Neural cell (in vitro differentiated cells): ENCODE measurements at regions not wholly inside any gene's neighbourhood (a gene's known extent, or its start where the extent isn't known, plus 50 kb on each side); places are given as distances from the start of the nearest gene placed in this dataset.

Experiments used
- H2AFZ ChIP-seq: fragments of 200-600, 300-800 bp; sonication (generic), shearing (Covaris generic); 2 replicates; pipeline ENCODE4 v1.6.0; 2014; ENCODE audit warnings: low read depth, mild to moderate bottlenecking, antibody characterized with exemption, low read length, moderate library complexity
- H3F3A ChIP-seq: fragments of 200-600 bp; shearing (Covaris generic); 2 replicates; pipeline ENCODE4 v1.6.1; 2016; ENCODE audit warnings: mild to moderate bottlenecking, moderate library complexity, mixed read lengths, antibody characterized with exemption, low read length; ENCODE audit not compliant: insufficient read depth, poor library complexity, severe bottlenecking
- H3K27ac ChIP-seq: fragments of 200-600, 300-800 bp; sonication (generic), shearing (Covaris generic); 2 replicates; pipeline ENCODE4 v1.5.1; 2014; ENCODE audit warnings: mild to moderate bottlenecking, low read length, moderate library complexity
- H3K27me3 ChIP-seq: fragments of 300-800, 200-600 bp; sonication (generic), shearing (Covaris generic); 2 replicates; pipeline ENCODE4 v1.6.0; 2014; ENCODE audit warnings: mild to moderate bottlenecking, low read depth, low read length, moderate library complexity; ENCODE audit not compliant: insufficient read depth
- H3K36me3 ChIP-seq: fragments of 300-800, 200-600 bp; sonication (generic), shearing (Covaris generic); 2 replicates; pipeline ENCODE4 v1.5.1; 2014; ENCODE audit warnings: mild to moderate bottlenecking, antibody characterized with exemption, low read length, moderate library complexity; ENCODE audit not compliant: insufficient read depth
- H3K4me2 ChIP-seq: fragments of 300-800, 200-600 bp; sonication (generic), shearing (Covaris generic); 2 replicates; pipeline ENCODE4 v1.6.0; 2014; ENCODE audit warnings: mild to moderate bottlenecking, low read length
- H3K4me3 ChIP-seq: fragments of 300-800, 200-600 bp; sonication (generic), shearing (Covaris generic); 2 replicates; pipeline ENCODE4 v1.5.1; 2014; ENCODE audit warnings: mild to moderate bottlenecking, low read length, moderate library complexity
- H3K79me2 ChIP-seq: fragments of 200-600 bp; shearing (Covaris generic); replicated peaks from 2 replicates; pipeline ENCODE4 v1.6.0; 2014; ENCODE audit warnings: mild to moderate bottlenecking, low read length, moderate library complexity; ENCODE audit not compliant: insufficient read depth
- H3K9ac ChIP-seq: fragments of 300-800, 200-600 bp; sonication (generic), shearing (Covaris generic); 2 replicates; pipeline ENCODE4 v1.6.1; 2016; ENCODE audit warnings: mild to moderate bottlenecking, low read length, mixed read lengths
- H3K9me2 ChIP-seq: fragments of 200-600 bp; shearing (Covaris generic); 2 replicates; pipeline ENCODE4 v1.6.1; 2016; ENCODE audit warnings: mild to moderate bottlenecking, low read length, mixed read lengths; ENCODE audit not compliant: insufficient read depth
- H3K9me3 ChIP-seq: fragments of 200-600, 300-800 bp; sonication (generic), shearing (Covaris generic); 2 replicates; pipeline ENCODE4 v1.6.1; 2016; ENCODE audit warnings: mild to moderate bottlenecking, mixed run types, low read length, moderate library complexity, mixed read lengths
- H4K20me1 ChIP-seq: fragments of 200-600 bp; shearing (Covaris generic); 2 replicates; pipeline ENCODE4 v1.6.1; 2016; ENCODE audit warnings: mild to moderate bottlenecking, mixed run types; ENCODE audit not compliant: insufficient read depth
- CTCF ChIP-seq: fragments of 450-650 bp; IDR thresholded peaks from 2 replicates; pipeline ENCODE4 v1.5.1; 2014; ENCODE audit warnings: antibody characterized with exemption, mild to moderate bottlenecking, moderate library complexity; ENCODE audit not compliant: poor library complexity, severe bottlenecking
- EP300 ChIP-seq: fragments of 450-650 bp; conservative IDR thresholded peaks from 2 replicates; pipeline ENCODE4 v1.6.1; 2014; ENCODE audit warnings: antibody characterized with exemption, mild to moderate bottlenecking, moderate library complexity; ENCODE audit not compliant: poor library complexity, severe bottlenecking
- EZH2 ChIP-seq: fragments of 200-600, 300-800 bp; shearing (Covaris generic), sonication (generic); IDR thresholded peaks from 2 replicates; pipeline ENCODE4 v1.6.1; 2014; ENCODE audit warnings: antibody characterized with exemption, low read length, borderline replicate concordance, mild to moderate bottlenecking; ENCODE audit not compliant: insufficient read depth, poor library complexity, severe bottlenecking
- MXI1 ChIP-seq: fragments of 450-650 bp; conservative IDR thresholded peaks from 2 replicates; pipeline ENCODE4 v1.6.1; 2014; ENCODE audit warnings: antibody characterized with exemption, mild to moderate bottlenecking; ENCODE audit not compliant: poor library complexity, severe bottlenecking
- POLR2AphosphoS5 ChIP-seq: IDR thresholded peaks from 2 replicates; pipeline ENCODE4 v1.6.1; 2012
- RAD21 ChIP-seq: fragments of 450-650 bp; conservative IDR thresholded peaks from 2 replicates; pipeline ENCODE4 v1.6.1; 2014; ENCODE audit warnings: antibody characterized with exemption, mild to moderate bottlenecking, moderate library complexity
- REST ChIP-seq: IDR thresholded peaks from 2 replicates; pipeline ENCODE4 v1.6.1; 2012; ENCODE audit warnings: borderline replicate concordance
- SMC3 ChIP-seq: fragments of 450-650 bp; conservative IDR thresholded peaks from 2 replicates; pipeline ENCODE4 v1.6.1; 2014; ENCODE audit warnings: antibody characterized with exemption, mild to moderate bottlenecking, moderate library complexity; ENCODE audit not compliant: poor library complexity
- TAF1 ChIP-seq: IDR thresholded peaks from 2 replicates; pipeline ENCODE4 v1.6.1; 2012; ENCODE audit warnings: low read depth

GRCh38 chr6:67736161-67736560 is 898.9 kb upstream of the ADGRB3 start:
- Histone ChIP-seq H3K9ac (no peak overlapping the region), H3K9me2 (no peaks in the 10 kb centered on the region), H3K36me3 (no peaks in the 10 kb centered on the region), H3K27ac (no peak overlapping the region), H3K4me2 (no peak overlapping the region), H3K79me2 (no peaks in the 10 kb centered on the region), H3K9me3 (no peaks in the 10 kb centered on the region), H3F3A (no peaks in the 10 kb centered on the region), H4K20me1 (no peaks in the 10 kb centered on the region), H2AFZ (no peak overlapping the region), H3K4me3 (no peak overlapping the region), H3K27me3 (no peaks in the 10 kb centered on the region)
- TF ChIP-seq TAF1, result no peak
- no peak for TF ChIP-seq POLR2AphosphoS5
- no peak for TF ChIP-seq EP300
- no peak for TF ChIP-seq MXI1
- TF ChIP-seq CTCF, result no peak
- TF ChIP-seq EZH2, result no peak
- no peak for TF ChIP-seq RAD21
- no peak for TF ChIP-seq SMC3
- no peak for TF ChIP-seq REST

- no peaks in the 10 kb centered on the region for H3K79me2 ChIP-seq
- no peak overlapping the region for H2AFZ ChIP-seq
- no peaks in the 10 kb centered on the region for H3K9me2 ChIP-seq
- no peaks in the 10 kb centered on the region for H3K36me3 ChIP-seq
- H4K20me1 ChIP-seq, result no peaks in the 10 kb centered on the region
- no peaks in the 10 kb centered on the region for H3F3A ChIP-seq
- no peak overlapping the region for H3K27ac ChIP-seq
- no peak overlapping the region for H3K4me2 ChIP-seq
- no peak for TF ChIP-seq REST
- H3K4me3 ChIP-seq, result no peak overlapping the region
- no peak overlapping the region for H3K9ac ChIP-seq
- no peaks in the 10 kb centered on the region for H3K9me3 ChIP-seq
- H3K27me3 ChIP-seq, result no peaks in the 10 kb centered on the region
Measured at GRCh38 chr6:67735623-67736022, 899.5 kb upstream of the ADGRB3 start.
